Activated CD4-positive, alpha-beta T cell treated with anti-CD3 and anti-CD28 coated beads for 36 hours (primary cell): ENCODE measurements at regions not wholly inside any gene's neighbourhood (a gene's known extent, or its start where the extent isn't known, plus 50 kb on each side); places are given as distances from the start of the nearest gene placed in this dataset.
"Not testable (repeated sequence)": the region's sequence is repeated elsewhere in the genome, so short reads cannot be mapped to it uniquely, and the experiment has no call there.

Experiments
- ATAC-seq: fragments of 200-7000 bp; cut with Tn5 transposase; one replicate; pipeline ENCODE4 v1.10.0; 2021; ENCODE audit warnings: mild to moderate bottlenecking, moderate library complexity
- CTCF ChIA-PET: fragments of 350-600 bp; sonication (Branson Sonifier 250); formaldehyde crosslinking; loops from one replicate; lab custom pipeline; 2021; ENCODE audit warnings: antibody characterized with exemption; lab: Charles Lee
- POLR2A ChIA-PET: fragments of 350-600 bp; sonication (Branson Sonifier 250); formaldehyde crosslinking; loops from one replicate; lab custom pipeline; 2021; ENCODE audit warnings: antibody characterized with exemption, inconsistent platforms; lab: Charles Lee
- DNase-seq: peaks from one replicate; pipeline ENCODE4 v3.0.0-alpha.2; 2020
- H3K27ac Mint-ChIP-seq: one replicate; pipeline ENCODE4 v1.8.0; 2021; ENCODE audit warnings: mixed read lengths
- H3K27me3 Mint-ChIP-seq: one replicate; pipeline ENCODE4 v1.8.0; 2021; ENCODE audit warnings: mixed read lengths
- H3K36me3 Mint-ChIP-seq: one replicate; pipeline ENCODE4 v1.8.0; 2021; ENCODE audit warnings: low read depth, mixed read lengths
- H3K4me1 Mint-ChIP-seq: one replicate; pipeline ENCODE4 v1.8.0; 2021; ENCODE audit warnings: mixed read lengths
- H3K4me3 Mint-ChIP-seq: one replicate; pipeline ENCODE4 v1.8.0; 2021; ENCODE audit warnings: mild to moderate bottlenecking, moderate library complexity, mixed read lengths
- H3K9me3 Mint-ChIP-seq: one replicate; pipeline ENCODE4 v1.8.0; 2021; ENCODE audit warnings: low read depth, mixed read lengths
- intact Hi-C, 2 experiments: fragments of 100-400 bp; cut with DNase I in 1 of 2; cut with micrococcal nuclease in 1 of 2; formaldehyde crosslinking; loops; one replicate each; pipeline versions ENCODE4 v1.14.2 to v1.15.1; 2022 to 2024; cut with DNase I, micrococcal nuclease

DNA sequence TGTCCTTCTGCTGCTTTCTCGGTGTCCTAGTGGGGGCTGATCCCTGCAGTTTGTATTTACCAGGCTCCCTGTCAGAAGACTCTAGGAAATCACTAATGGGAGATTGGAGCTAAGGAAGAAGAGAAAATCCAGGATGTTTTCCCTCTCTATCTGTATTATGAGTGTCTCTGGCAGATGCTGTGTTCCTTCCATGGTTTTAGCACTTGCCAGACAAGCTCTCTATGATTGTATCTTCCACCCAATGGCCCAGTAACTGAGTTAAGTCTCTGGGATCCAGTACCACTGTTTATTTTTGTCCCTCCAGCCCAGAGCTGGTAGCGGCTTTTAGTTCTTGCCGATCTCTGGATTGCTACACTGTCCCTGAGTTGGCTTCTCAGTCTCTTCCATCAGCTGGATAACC is 494.8 kb upstream of the SLC39A10 start:
- Mint-ChIP-seq H3K36me3 (no peaks in the 10 kb centered on the region), H3K4me3 (no peak overlapping the region), H3K9me3 (peaks cover under 1% of the 10 kb centered on the region), H3K4me1 (no peaks in the 10 kb centered on the region), H3K27me3 (peaks cover 1% of the 10 kb centered on the region), H3K27ac (no peak overlapping the region)
- DNase-seq (no peak), ATAC-seq (no peak)
- POLR2A ChIA-PET: no interaction called here
- intact Hi-C loops: no loop called here
- CTCF ChIA-PET: interaction anchor here (0.7 kb wide), 1 partner anchor 15 kb away, joined by 3 read pairs; no protein-coding TSS in a partner anchor

DNA sequence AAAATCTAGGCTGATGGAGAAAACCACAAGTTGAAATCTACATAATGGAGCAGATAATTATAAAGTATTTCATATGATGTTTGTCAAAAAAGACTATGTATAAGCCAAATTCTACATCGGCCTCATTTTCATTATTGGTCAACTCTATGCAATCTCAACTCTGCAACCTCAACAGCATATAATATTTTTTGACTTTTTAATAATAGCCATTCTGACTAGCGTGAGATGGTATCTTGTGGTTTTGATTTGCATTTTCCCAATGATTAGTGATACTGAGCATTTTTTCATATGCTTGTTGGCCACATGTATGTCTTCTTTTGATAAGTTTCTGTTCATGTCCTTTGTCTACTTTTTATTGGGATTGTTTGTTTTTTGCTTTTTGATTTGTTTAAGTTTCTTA is 496.1 kb upstream of the SLC39A10 start:
- Mint-ChIP-seq H3K36me3 (no peaks in the 10 kb centered on the region), H3K4me1 (no peaks in the 10 kb centered on the region), H3K9me3 (peaks cover 1% of the 10 kb centered on the region), H3K4me3 (no peak overlapping the region), H3K27me3 (peaks cover 1% of the 10 kb centered on the region), H3K27ac (no peak overlapping the region)
- ATAC-seq (no peak), DNase-seq (no peak)
- ChIA-PET POLR2A (no interaction called here), CTCF (no interaction called here)
- intact Hi-C loops: no loop called here

DNA sequence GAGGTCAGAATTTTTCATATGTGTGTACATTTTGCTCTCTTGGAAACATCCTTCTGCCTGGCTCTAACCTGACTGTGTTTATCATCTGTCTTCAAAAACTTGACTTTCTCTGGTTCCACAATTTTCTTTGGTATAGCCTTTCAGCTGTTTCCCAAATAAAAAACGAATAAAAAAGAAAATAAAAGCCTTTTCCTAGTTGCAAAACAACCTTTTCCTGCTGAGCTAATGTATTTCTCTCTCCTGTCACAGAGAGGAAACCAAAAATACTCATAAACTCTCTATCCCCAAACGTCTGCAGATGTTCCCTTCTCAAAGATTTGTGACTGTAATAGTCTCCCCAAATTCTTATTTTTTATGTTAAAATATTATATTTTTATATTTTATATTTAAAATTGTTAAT is 505.3 kb upstream of the SLC39A10 start:
- Mint-ChIP-seq H3K4me1 (no peaks in the 10 kb centered on the region), H3K36me3 (no peaks in the 10 kb centered on the region), H3K27me3 (peaks cover 2% of the 10 kb centered on the region), H3K27ac (no peak overlapping the region), H3K4me3 (no peak overlapping the region), H3K9me3 (no peaks in the 10 kb centered on the region)
- ChIA-PET POLR2A (no interaction called here), CTCF (interaction anchor here (0.7 kb wide), 1 partner anchor 254 kb away, joined by 5 read pairs; no protein-coding TSS in a partner anchor)
- DNase-seq (no peak), ATAC-seq (no peak)
- intact Hi-C loops: no loop called here

DNA sequence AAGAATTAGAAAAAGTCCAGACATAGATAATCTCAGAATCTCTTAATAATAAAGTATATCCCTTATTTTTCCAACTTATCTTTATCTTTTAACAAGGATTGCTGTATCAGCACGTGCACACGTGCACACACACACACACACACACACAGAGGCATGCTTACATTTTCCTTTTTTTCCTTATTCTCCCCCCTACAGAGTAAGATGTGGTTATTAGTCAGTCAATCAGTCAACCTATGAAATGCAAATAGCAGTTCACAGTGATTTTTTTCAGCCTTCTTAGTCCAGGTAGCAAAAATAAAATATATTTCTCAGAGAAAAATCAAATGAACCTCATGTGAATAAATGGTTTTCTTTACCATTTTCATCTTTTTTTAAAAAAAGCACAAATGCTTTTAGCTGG is 506.2 kb upstream of the SLC39A10 start:
- Mint-ChIP-seq H3K4me3 (no peak overlapping the region), H3K9me3 (no peaks in the 10 kb centered on the region), H3K27me3 (peaks cover 2% of the 10 kb centered on the region), H3K4me1 (no peaks in the 10 kb centered on the region), H3K36me3 (no peaks in the 10 kb centered on the region), H3K27ac (no peak overlapping the region)
- ATAC-seq (no peak), DNase-seq (no peak)
- intact Hi-C loops: no loop called here
- CTCF ChIA-PET: interaction anchor here (0.8 kb wide), 1 partner anchor 96 kb away, joined by 3 read pairs; no protein-coding TSS in a partner anchor
- POLR2A ChIA-PET: interaction anchor here (0.6 kb wide), 1 partner anchor 25 kb away, joined by 3 read pairs; no protein-coding TSS in a partner anchor

DNA sequence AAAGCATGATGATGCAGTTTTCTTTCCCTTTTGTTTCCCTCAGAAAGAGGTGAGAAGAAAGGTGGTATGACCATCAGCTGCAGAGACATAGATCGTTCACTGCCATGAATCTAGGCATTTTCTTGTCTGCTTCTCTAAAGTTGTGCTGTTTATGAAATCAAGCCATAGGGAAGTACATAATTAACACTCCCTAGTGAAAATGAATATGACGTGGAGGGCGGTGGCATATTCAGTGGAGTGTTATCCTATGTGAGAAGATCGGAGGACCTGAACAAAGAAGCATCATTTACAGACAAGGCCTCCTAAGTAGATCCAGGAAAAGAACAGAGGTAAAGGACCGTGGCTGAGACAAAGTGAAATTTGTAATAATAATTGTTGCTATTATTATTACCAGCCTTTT is 509.0 kb upstream of the SLC39A10 start:
- H3K27me3 Mint-ChIP-seq: peaks cover 2% of the 10 kb centered on the region
- H3K4me1 Mint-ChIP-seq: no peaks in the 10 kb centered on the region
- H3K9me3 Mint-ChIP-seq: peaks cover 4% of the 10 kb centered on the region
- POLR2A ChIA-PET: interaction anchor here (0.5 kb wide), 1 partner anchor 18 kb away, joined by 3 read pairs; no protein-coding TSS in a partner anchor
- no peak overlapping the region for H3K4me3 Mint-ChIP-seq
- intact Hi-C loops: no loop called here
- no peak for ATAC-seq
- H3K36me3 Mint-ChIP-seq: no peaks in the 10 kb centered on the region
- no peak for DNase-seq
- H3K27ac Mint-ChIP-seq: no peak overlapping the region
- CTCF ChIA-PET: interaction anchor here (0.9 kb wide), 1 partner anchor 24 kb away, joined by 3 read pairs; no protein-coding TSS in a partner anchor

DNA sequence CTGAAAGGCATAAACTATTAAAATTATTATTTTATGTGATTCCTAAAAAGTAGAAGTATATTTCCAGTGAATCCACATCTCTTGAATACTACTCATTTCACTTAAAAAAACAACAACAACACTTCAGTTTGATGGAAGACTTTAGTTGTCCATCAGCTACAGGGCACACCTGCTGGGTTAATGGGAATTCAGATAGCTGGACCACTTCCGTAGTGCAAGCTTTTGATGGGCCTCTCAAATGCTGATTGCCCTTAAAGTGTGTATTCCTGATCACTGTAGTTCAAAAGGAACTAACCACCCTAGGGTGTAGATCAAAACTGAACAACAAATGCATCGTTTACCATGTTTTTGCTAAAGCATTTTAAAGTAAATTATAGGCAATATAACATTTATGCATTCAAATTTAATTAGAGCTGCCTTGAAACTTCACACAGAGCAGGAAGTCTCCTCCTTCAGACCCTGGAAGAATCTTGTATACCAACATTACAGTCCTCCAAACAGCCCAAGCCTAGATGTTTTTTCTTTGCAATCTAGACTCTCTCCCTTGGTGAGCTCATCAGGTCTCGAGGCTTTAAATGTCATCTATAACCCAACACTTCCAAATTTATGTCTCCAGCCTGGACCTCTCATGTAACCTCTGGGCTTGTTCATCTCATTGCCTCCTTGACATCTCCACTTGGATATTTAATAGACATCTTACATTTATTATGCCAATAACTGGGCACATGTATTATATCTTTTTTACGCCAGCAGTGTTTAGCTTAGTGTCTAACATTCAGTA is 510.1 kb upstream of the SLC39A10 start:
- Mint-ChIP-seq H3K27me3 (peaks cover 2% of the 10 kb centered on the region), H3K27ac (no peak overlapping the region), H3K36me3 (no peaks in the 10 kb centered on the region), H3K9me3 (peaks cover 4% of the 10 kb centered on the region), H3K4me3 (no peak overlapping the region), H3K4me1 (no peaks in the 10 kb centered on the region)
- no peak for ATAC-seq
- intact Hi-C loops: no loop called here
- POLR2A ChIA-PET: no interaction called here
- no peak for DNase-seq
- CTCF ChIA-PET: interaction anchor here (0.7 to 1.0 kb wide), 3 partner anchors 15 to 1105 kb away, joined by 3 read pairs; no protein-coding TSS in a partner anchor

DNA sequence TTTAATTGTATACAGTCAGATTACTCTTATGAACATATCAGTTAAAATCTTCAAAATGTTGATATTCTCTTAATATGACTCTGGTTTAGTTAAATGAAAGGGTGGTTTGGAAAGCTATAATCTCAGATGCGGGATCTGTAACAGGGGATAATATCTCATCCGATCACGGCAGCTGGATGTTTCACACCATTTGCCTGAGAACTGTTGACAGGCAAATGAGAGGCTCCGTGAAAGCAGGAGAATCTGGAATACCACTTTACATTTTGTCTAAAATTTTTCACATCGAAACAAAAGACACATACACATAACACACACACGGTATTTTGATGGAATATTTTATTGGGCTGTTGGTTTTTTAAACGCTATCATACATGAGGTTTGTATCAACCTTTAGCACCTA is 518.6 kb upstream of the SLC39A10 start:
- no peak overlapping the region for H3K27ac Mint-ChIP-seq
- H3K36me3 Mint-ChIP-seq: no peaks in the 10 kb centered on the region
- no peak for DNase-seq
- ATAC-seq: no peak
- H3K4me3 Mint-ChIP-seq: no peak overlapping the region
- ChIA-PET CTCF (no interaction called here), POLR2A (no interaction called here)
- intact Hi-C loops: no loop called here
- no peaks in the 10 kb centered on the region for H3K9me3 Mint-ChIP-seq
- H3K4me1 Mint-ChIP-seq: no peaks in the 10 kb centered on the region
- no peaks in the 10 kb centered on the region for H3K27me3 Mint-ChIP-seq

DNA sequence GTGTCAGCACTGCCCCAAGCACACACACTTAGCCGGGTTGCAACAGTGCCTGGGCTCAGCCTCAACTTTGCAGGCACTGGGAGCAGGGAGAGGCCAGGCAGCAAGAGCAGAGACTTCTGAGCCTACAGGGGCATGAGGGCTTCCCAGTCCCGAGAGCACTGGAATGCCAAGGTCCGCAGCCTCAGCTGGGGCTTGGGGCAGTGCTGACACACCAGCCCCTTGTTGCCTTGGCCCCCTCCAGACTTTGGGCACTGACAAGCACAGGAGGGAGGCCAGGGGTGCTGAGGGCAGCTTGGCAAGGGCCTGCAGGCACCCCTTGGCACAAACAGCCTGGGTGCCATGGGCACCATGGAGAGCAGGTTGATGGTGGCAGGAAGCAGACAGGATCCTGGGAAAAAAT is 531.1 kb upstream of the SLC39A10 start:
- CTCF ChIA-PET, H3K9me3 Mint-ChIP-seq, H3K4me3 Mint-ChIP-seq, POLR2A ChIA-PET, ATAC-seq, H3K36me3 Mint-ChIP-seq, DNase-seq, intact Hi-C loops, H3K4me1 Mint-ChIP-seq, H3K27ac Mint-ChIP-seq, H3K27me3 Mint-ChIP-seq: not testable (repeated sequence)

DNA sequence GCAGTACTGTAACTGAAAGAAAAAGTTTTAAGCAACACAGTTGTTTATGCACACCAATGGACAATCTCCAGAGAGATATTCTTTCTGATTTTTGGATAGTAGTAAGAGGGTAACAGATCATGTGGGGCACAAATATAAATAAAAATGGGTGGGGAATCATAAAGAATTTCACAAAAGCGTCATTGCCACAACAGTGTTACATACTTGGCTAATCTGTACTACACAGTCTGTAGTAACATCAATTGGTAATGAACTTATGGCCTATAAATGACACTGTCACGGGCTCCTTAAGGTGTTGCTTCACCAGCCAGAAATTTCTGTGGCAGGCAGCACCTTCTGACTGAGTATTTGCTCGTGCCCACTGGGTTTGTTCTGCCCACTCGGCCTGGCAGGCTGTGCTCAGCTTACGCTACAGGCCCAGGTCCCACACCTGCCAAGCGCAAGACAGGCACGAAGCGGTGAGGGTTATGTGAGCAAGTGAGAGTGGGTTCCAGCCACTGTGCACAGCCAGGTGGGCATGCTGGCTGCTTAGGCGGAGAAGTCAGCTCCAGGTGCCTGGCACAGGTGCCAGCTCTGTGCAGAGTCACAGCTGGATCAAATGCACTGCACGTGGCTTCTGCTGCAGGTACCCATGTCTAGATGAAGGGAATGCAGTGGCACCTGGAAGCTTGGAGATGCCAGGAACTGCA is 532.5 kb upstream of the SLC39A10 start:
- H3K9me3 Mint-ChIP-seq: no peaks in the 10 kb centered on the region
- no peaks in the 10 kb centered on the region for H3K27me3 Mint-ChIP-seq
- CTCF ChIA-PET: no interaction called here
- ATAC-seq: no peak
- DNase-seq: no peak
- no peaks in the 10 kb centered on the region for H3K4me1 Mint-ChIP-seq
- H3K4me3 Mint-ChIP-seq: no peak overlapping the region
- intact Hi-C loops: no loop called here
- no peaks in the 10 kb centered on the region for H3K36me3 Mint-ChIP-seq
- POLR2A ChIA-PET: no interaction called here
- H3K27ac Mint-ChIP-seq: no peak overlapping the region

DNA sequence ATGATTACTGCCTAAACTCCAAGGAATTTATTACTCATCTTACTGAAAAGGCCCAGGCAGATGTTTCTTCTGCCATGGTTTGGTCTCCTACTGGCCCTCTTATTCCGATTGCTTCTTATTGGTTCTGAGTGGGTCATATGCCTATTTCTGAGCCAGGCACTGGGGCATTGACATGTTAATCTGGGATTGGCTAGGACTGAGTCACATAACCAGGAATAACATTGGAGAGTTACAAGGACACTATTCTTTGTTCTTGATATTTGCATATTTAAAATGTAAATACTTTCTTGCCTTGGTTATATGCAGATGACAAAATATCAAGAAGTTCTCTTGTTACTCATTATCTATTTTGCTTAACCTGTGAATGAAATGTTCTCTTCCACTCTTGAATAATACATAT is 534.4 kb upstream of the SLC39A10 start:
- H3K4me1 Mint-ChIP-seq: no peaks in the 10 kb centered on the region
- DNase-seq: no peak
- H3K27ac Mint-ChIP-seq: no peak overlapping the region
- no peak overlapping the region for H3K4me3 Mint-ChIP-seq
- ChIA-PET POLR2A (no interaction called here), CTCF (no interaction called here)
- no peaks in the 10 kb centered on the region for H3K9me3 Mint-ChIP-seq
- intact Hi-C loops: no loop called here
- H3K27me3 Mint-ChIP-seq: no peaks in the 10 kb centered on the region
- no peaks in the 10 kb centered on the region for H3K36me3 Mint-ChIP-seq
- no peak for ATAC-seq

DNA sequence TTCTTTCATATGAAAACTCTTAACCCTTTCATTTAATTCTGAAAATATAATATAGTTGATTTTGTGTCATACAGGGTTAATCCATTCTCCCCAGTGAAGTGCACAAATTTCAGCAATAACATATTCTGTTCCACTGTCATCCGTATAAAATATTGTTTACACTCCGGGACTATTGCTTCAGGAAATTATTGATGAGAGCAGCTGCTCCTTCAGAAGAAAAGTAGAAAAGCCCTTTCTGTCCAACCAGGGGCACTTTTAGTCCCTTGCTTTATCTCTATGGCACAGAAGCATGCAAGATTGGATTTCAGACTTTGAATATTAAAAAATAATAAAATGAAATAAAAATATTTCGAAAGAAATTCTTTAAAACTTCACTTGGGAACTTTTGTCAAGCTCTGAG is 535.7 kb upstream of the SLC39A10 start:
- no peaks in the 10 kb centered on the region for H3K4me1 Mint-ChIP-seq
- intact Hi-C loops: no loop called here
- DNase-seq (no peak), ATAC-seq (no peak)
- no peaks in the 10 kb centered on the region for H3K36me3 Mint-ChIP-seq
- CTCF ChIA-PET: no interaction called here
- H3K9me3 Mint-ChIP-seq: no peaks in the 10 kb centered on the region
- POLR2A ChIA-PET: no interaction called here
- no peak overlapping the region for H3K27ac Mint-ChIP-seq
- H3K4me3 Mint-ChIP-seq: no peak overlapping the region
- no peaks in the 10 kb centered on the region for H3K27me3 Mint-ChIP-seq

DNA sequence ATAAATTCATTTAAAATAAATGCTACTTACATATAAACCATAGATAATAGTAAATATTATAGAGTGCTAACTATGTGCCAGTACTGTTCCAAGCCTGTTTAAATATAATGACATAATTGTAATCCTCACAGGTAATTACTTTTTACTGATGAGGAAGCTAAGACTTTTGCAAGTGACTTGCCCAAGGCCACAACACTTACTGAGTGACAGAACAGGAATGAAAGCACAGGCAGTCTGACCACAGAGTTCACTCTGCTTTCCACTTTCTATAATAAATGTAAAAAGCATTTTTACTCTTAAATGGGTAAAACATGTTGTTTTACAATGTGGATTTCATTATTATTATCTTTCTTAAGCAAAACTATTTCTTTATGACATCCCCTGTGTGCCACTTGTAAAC is 537.8 kb upstream of the SLC39A10 start:
- ChIA-PET POLR2A (no interaction called here), CTCF (interaction anchor here (0.6 kb wide), 1 partner anchor 76 kb away, joined by 3 read pairs; no protein-coding TSS in a partner anchor)
- H3K4me3 Mint-ChIP-seq: no peak overlapping the region
- H3K27me3 Mint-ChIP-seq: no peaks in the 10 kb centered on the region
- no peaks in the 10 kb centered on the region for H3K9me3 Mint-ChIP-seq
- H3K4me1 Mint-ChIP-seq: no peaks in the 10 kb centered on the region
- no peak for ATAC-seq
- intact Hi-C loops: no loop called here
- no peaks in the 10 kb centered on the region for H3K36me3 Mint-ChIP-seq
- H3K27ac Mint-ChIP-seq: no peak overlapping the region
- no peak for DNase-seq
